Tibial nerve (tissue), 4 donors: ENCODE measurements at regions not wholly inside any gene's neighbourhood (a gene's known extent, or its start where the extent isn't known, plus 50 kb on each side); places are given as distances from the start of the nearest gene placed in this dataset.

Experiments used
- DNase-seq, 2 donors: peaks; one replicate each; pipeline ENCODE4 v3.0.0-alpha.2; 2019; ENCODE audit warnings: low spot score in 2 of 2
- H3K27ac ChIP-seq, 4 donors: fragments of 200-600 bp; sonication (generic) in 3 of 4; one replicate each; pipeline ENCODE4 v1.5.1; 2017 to 2019; ENCODE audit warnings: mild to moderate bottlenecking in 1 of 4
- H3K27me3 ChIP-seq, 2 donors: fragments of 200-600 bp; sonication (generic) in 1 of 2; one replicate each; pipeline versions ENCODE4 v1.5.1 to v1.6.0; 2017 to 2019
- H3K36me3 ChIP-seq, 3 donors: fragments of 200-600 bp; sonication (generic); one replicate each; pipeline ENCODE4 v1.5.1; 2018 to 2019
- H3K4me1 ChIP-seq, 4 donors: fragments of 200-600 bp; sonication (generic) in 3 of 4; one replicate each; pipeline ENCODE4 v1.5.1; 2017 to 2019
- H3K4me3 ChIP-seq, 4 donors: fragments of 200-600 bp; sonication (generic) in 3 of 4; one replicate each; pipeline ENCODE4 v1.5.1; 2017 to 2019; ENCODE audit warnings: mild to moderate bottlenecking in 1 of 4, moderate library complexity in 1 of 4
- H3K9me3 ChIP-seq, 4 donors: fragments of 200-600 bp; sonication (generic) in 3 of 4; one replicate each; pipeline ENCODE4 v1.5.1; 2017 to 2019
- CTCF ChIP-seq, 5 experiments: fragments of 200-600 bp in 3 of 5; fragments of 450-650 bp in 2 of 5; sonication (generic) in 3 of 5; IDR thresholded peaks; one replicate each; pipeline ENCODE4 v1.5.1; 2016 to 2019; ENCODE audit warnings: antibody characterized with exemption in 5 of 5, mild to moderate bottlenecking in 3 of 5, moderate library complexity in 2 of 5
- EP300 ChIP-seq, 2 donors: sonication (generic); formaldehyde crosslinking; IDR thresholded peaks; one replicate each; pipeline ENCODE4 v1.6.1; 2017; ENCODE audit warnings: antibody characterized with exemption in 2 of 2, mild to moderate bottlenecking in 1 of 2
- POLR2A ChIP-seq, 2 donors: fragments of 450-650 bp; IDR thresholded peaks; one replicate each; pipeline ENCODE4 v1.6.1; 2017; ENCODE audit warnings: antibody characterized with exemption in 2 of 2, mild to moderate bottlenecking in 2 of 2, moderate library complexity in 2 of 2
- whole genome bisulfite sequencing, 2 donors: methylation state at CpG; one replicate each; pipeline ENCODE4 v1.1.5; 2018; 5-methylcytosine and 5-hydroxymethylcytosine counted together

- Histone ChIP-seq H3K4me3 (no peak overlapping the region), H3K9me3 (peaks cover 0 to 68% (median 12%) of the 10 kb centered on the region in 4 donors), H3K4me1 (no peaks in the 10 kb centered on the region), H3K36me3 (no peaks in the 10 kb centered on the region), H3K27me3 (no peaks in the 10 kb centered on the region), H3K27ac (no peak overlapping the region)
- TF ChIP-seq EP300 (IDR thresholded peaks at IDR 0.05), result no peak
- no peak for TF ChIP-seq CTCF (IDR thresholded peaks at IDR 0.05)
- no peak for DNase-seq
- 90 to 97% methylated on average over 1 of the region's 1 CpG for WGBS, 2 donors
Measured at GRCh38 chr2:122129399-122129798, 373.9 kb downstream of the TSN start.

DNA sequence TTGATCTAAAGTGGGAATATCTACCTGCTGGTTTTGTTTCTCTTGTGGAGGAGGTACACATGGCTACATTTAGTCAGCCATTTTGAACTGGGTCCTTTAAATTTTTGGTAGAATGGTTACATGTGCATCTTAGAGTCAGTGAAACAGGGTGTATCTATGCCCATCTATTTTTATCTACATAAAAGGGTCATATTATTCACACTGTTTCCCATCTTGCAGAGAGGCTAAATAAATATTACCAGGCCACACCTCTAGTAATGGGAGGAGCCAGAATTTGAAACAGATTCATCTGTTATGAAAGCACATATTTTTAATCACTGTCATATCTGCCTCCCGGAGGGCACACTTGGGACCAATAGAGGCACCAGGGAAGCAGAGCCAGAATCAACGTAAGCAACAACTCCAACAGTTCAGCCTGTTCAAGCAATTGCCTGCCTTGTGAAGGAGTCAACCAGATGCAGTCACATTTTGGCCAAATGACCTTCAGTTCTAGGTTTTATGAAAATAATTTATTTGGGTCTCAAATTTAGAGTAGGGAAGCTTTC lies 376.8 kb downstream of the TSN start:
- Histone ChIP-seq H3K27ac (no peak overlapping the region), H3K36me3 (no peaks in the 10 kb centered on the region), H3K9me3 (peaks cover 0 to 46% (median 10%) of the 10 kb centered on the region in 4 donors), H3K4me1 (no peaks in the 10 kb centered on the region), H3K27me3 (no peaks in the 10 kb centered on the region), H3K4me3 (no peak overlapping the region)
- 64 to 70% methylated on average over 2 of the region's 2 CpGs for WGBS, 2 donors
- DNase-seq, result no peak
- TF ChIP-seq EP300 (IDR thresholded peaks at IDR 0.05) (no peak), CTCF (IDR thresholded peaks at IDR 0.05) (no peak), POLR2A (IDR thresholded peaks at IDR 0.05) (no peak)

- DNase-seq, result no peak
- no peak overlapping the region for H3K27ac ChIP-seq
- no peaks in the 10 kb centered on the region for H3K36me3 ChIP-seq
- H3K27me3 ChIP-seq, result no peaks in the 10 kb centered on the region
- TF ChIP-seq EP300 (IDR thresholded peaks at IDR 0.05), result no peak
- TF ChIP-seq CTCF (IDR thresholded peaks at IDR 0.05), result no peak
- TF ChIP-seq POLR2A (IDR thresholded peaks at IDR 0.05), result no peak
- WGBS, 2 donors, result 80 to 86% methylated on average over 10 of the region's 10 CpGs
- peaks cover 0 to 19% (median 2%) of the 10 kb centered on the region in 4 donors for H3K9me3 ChIP-seq
- H3K4me3 ChIP-seq, result no peak overlapping the region
- no peaks in the 10 kb centered on the region for H3K4me1 ChIP-seq
Measured at GRCh38 chr2:122135021-122135937, 379.8 kb downstream of the TSN start.

- TF ChIP-seq CTCF (IDR thresholded peaks at IDR 0.05) (no peak), POLR2A (IDR thresholded peaks at IDR 0.05) (no peak), EP300 (IDR thresholded peaks at IDR 0.05) (no peak)
Measured at GRCh38 chr2:122136056-122136455, 380.6 kb downstream of the TSN start.

GRCh38 chr2:122138561-122138960 lies 383.1 kb downstream of the TSN start:
- Histone ChIP-seq H3K27me3 (no peaks in the 10 kb centered on the region), H3K4me3 (no peak overlapping the region), H3K4me1 (no peaks in the 10 kb centered on the region), H3K9me3 (no peaks in the 10 kb centered on the region), H3K36me3 (no peaks in the 10 kb centered on the region), H3K27ac (no peak overlapping the region)
- WGBS, 2 donors, result 74 to 76% methylated on average over 7 of the region's 7 CpGs
- no peak for TF ChIP-seq EP300 (IDR thresholded peaks at IDR 0.05)
- TF ChIP-seq POLR2A (IDR thresholded peaks at IDR 0.05), result no peak
- TF ChIP-seq CTCF (IDR thresholded peaks at IDR 0.05), result no peak
- no peak for DNase-seq

More at GRCh38 chr2:122136056-122136455, 380.6 kb downstream of the TSN start:
- Histone ChIP-seq H3K27me3 (no peaks in the 10 kb centered on the region), H3K4me3 (no peak overlapping the region), H3K36me3 (no peaks in the 10 kb centered on the region), H3K4me1 (no peaks in the 10 kb centered on the region), H3K9me3 (peaks cover 0 to 12% (median 0%) of the 10 kb centered on the region in 4 donors), H3K27ac (no peak overlapping the region)
- 58 to 74% methylated on average over 2 of the region's 2 CpGs for WGBS, 2 donors
- no peak for DNase-seq
